ENCODE measurements at regions not wholly inside any gene's neighbourhood (a gene's known extent, or its start where the extent isn't known, plus 50 kb on each side); places are given as distances from the start of the nearest gene placed in this dataset.

DNA sequence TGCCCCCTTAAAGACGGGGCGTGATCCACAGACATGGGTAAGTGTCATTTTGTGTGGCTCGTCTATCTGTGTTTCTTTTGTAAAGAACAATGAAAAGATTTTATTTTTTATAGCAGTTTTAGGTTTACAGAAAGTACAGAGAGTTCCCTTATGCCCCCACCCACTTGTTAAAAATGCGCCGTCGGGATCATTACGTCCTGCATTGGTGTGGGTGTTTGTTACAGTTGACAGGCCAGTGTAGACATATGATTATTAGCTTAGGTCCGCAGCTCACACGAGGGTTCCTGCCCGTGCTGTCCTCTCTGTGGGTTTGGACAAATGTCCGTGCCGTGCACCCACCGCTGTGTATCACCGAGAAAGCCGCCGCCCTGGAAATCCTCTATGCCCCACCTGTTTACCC, 50.5 kb downstream of the RGS12 start:
- no peak for FAIRE-seq

DNA sequence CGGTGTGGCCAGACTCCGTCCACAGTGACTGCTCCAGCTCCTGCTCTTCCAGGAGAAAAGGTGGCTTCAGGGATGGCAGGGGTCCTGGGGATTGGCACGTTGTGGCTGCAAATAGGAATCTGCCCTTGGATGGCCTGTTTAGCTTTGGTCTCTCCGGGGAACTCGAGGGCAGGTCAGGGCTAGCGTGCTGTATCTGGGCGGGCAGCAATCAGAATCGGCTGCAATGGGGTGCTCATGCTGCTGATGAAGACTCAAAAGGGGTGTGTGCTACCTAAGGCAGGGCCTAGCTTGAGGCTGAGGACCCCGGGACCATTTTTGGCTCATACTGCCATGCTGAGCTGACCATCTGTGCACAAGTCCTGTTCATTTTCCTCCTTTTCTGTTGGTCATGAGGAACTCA, 51.3 kb downstream of the RGS12 start:
- FAIRE-seq, result no peak

DNA sequence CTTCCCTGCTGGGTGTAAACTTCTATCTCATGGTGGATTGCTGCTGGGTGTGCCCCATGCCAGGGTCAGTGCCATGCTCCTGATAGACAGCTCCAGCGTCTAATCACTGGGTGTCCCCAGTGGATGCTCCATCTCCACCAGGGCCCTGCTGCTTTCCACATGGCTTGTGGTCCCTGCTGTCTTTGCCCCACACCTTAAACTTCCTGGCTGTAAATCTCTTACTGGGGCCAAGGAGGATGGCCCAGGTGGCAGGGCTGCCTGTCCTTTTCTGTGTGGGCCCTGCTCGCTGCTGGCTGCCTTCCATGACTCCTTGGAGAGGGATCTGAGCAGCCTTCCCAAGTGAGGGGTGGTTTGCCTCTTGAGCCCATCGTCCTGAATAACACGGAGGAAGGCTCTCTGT, 51.8 kb downstream of the RGS12 start:
- no peak for FAIRE-seq

DNA sequence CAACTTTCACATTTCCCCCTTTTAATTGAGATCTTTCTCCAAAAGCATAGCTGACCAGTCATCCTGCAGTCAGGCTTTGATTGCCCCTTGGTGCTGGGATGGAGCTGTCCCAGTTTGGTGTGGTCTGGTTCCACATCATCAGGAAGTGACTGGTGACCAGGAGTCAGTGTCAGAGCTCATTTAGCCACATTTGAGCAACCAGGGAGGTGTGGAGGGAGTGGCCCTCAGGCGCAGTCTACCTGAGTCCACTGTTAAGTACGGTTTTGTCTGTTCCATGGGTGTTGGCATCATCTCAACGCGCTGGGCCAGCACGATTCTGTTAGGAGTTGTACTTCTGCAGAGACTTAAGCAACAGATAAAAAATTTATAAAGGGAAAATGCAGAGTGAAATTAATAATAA, 52.6 kb downstream of the RGS12 start:
- FAIRE-seq, result no peak

DNA sequence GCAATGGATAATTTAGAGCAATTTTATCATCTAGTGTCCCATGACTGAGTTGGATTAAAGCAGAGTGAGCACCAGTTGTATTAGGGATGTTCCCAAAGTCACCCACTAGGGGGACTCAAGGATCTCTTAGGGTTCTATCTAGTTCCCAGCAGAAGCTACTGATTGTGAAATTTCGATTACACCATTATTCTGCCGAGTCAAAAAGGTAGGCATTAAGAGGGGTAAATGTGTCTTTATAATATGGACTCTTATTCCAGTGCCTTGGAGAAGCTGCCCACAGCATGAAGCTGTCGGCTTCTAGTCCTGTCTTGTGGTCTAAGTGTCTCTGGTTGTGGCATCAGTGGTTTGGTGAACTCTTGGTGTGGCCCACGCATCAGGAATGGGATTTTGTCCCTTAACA, 53.3 kb downstream of the RGS12 start:
- FAIRE-seq, result peak; percentile 53

DNA sequence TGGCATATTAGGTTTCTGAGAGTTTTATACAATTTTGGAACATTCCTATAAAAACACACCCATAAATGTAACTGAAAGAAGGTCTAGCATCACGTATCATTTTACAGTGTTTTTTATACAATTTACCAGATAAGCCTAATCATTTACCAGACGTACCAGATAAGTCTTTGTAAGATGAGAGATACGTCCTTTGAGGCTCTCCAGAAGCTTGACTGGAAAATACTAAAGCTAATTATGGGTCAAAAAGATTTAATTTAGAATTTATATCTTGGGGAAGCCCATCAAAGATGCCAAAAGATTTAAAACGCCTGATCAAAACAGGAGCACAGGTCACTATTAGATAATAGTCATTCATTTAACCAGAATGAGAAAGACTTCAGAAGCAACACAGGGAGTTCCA, 55.0 kb downstream of the RGS12 start:
- no peak for FAIRE-seq

DNA sequence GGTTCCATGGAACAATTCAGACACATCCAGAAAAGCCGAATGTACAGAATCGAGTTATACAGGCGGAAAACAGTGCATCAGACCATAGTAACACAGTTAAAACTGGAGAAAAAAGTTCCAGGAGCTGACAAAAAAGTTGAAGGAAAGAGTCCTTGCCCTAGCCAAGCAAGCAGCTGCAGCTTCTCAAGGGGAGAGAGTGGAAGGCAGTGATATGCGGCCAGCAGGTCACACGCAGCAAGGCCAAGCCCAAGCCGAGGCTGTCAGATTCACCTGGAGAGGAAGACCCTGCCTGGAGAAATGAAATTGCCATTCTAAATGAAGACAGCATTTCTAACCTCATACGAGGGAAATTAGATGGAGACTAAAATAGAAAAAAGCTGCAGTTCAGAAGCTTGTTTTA, 55.8 kb downstream of the RGS12 start:
- no peak for FAIRE-seq

DNA sequence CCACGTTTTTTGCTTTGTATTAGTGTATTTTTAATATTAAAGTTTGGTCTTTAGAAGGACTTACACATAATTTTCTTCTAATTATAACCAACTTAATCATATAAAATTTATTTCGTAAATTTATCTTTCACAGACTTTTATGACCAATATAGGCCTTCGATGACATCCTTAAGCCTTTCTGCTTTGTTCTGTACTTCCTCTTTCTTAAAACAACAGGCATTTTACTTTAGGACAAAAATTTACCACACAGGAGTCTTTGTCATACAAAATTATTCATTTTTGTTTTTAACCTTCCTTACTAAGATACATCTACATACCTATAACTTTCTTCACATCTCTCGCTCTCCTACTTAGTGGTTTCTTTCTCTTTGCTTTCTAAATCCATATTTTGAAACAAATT, 56.3 kb downstream of the RGS12 start:
- no peak for FAIRE-seq

DNA sequence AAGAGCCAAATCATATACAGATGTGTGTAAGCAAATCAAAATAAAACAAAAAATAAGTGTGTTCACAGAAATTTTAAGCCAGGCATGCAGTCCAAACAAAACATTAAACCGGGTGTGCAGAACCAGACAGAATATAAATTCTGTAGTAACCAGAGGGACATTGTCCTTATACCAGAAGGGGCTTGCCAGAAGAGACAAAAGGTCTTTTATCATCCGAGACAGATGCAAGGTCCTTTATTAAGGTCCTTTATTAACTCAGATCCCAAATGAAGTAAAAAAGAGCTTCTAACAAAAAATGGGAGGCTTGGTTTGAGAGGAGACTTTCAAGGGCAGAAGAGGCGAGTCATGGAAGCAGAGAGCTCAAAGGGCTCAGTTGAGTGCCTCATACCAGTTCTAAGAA, 59.2 kb downstream of the RGS12 start:
- FAIRE-seq, result no peak

DNA sequence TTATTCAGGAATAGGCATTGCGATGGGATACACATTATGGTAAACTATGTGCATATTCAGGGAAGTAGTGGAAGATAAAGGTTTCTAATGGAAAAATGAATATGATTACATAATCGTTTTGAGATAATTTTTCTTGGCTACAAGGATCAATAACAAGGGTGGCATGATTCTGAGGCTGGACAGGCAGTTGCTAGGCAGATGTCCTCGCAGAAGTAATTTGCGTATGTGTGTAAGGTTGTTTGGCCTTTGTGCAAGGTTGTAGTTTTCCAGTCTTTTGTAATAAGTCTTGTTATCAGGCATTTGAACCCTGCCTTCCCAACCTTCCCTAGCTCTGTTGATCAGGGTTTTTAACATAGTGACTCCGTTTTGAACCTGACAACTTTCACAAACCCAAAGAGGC, 59.7 kb downstream of the RGS12 start:
- no peak for FAIRE-seq

DNA sequence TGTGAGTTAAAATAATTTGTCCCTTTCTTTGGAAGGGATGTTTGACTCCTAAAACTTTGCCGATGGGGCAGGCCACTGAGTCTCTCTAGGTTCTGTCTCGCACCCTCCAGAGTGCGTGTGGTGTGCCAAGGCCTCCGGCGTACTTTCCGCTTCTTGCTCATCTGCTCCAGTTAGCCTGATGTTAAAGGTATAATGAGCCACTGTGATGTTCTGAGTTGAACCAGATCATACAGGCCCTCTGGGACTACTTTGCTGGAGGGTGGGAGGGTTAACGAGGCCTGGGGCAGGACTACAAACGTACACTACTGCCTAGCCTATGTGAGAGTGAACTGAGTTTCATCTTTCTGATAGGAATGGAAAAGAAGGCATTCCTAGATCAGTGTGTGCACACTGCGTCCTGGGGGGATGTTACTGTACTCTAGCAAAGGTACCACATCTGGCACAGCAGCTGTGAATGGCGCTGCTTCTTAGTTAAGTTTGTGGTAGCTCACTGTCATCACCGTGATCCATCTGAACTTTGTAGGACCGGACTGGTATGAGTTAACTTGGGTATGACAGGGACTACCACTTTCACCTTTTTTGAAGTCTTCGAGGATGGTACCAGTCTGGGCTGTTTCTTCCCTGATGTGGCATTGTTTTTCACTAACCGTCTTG, 60.2 kb downstream of the RGS12 start:
- FAIRE-seq, result no peak

DNA sequence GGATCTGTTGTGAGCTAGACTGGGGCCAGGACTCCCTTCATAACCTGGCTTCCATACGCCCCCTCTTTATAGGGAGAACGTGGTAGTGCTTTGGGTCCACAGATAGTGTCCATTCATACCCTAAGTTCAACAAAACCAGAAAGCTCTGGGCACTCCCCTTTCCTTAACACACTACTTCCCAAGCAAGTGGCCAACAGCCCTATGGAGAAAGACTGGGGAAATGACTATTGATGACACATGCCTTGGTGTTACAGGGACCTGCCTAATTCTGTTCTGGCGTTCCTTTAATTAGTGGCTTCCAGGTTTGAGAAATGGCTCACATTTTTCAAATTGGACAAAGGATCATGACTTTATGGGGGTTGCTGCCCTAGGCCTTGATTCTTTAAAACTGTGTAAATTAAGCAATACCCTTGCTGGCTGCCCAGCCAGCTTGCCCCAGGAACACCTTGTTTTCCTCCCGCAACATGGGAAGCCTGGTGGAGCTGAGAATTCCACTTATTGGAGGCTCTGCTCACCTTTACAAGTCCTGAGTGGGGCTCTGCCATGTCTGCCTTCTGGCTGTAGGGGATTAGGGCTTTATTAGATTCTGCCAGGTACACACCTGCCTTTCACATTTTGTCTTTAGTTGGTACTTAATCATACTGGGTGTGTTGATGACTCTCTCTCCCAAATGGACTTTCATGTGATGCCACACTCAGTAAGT, 61.1 kb downstream of the RGS12 start:
- no peak for FAIRE-seq

DNA sequence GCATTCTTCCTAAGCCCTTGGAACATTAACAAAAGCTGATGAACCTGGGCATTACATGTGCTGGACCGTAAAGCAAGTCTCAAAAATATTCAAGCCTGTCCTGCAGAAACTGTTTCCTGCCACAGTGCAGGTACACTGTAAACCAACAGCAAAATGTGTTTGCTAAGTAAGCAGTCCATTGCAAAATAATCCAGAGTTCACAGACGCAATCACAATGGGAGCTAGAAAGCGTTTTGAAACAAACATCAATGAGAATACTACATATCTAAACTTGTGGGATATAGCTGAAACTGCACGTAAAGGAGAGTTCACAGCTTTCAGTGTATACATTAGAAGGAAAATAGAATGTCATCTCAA, 61.6 kb downstream of the RGS12 start:
- no peak for FAIRE-seq

DNA sequence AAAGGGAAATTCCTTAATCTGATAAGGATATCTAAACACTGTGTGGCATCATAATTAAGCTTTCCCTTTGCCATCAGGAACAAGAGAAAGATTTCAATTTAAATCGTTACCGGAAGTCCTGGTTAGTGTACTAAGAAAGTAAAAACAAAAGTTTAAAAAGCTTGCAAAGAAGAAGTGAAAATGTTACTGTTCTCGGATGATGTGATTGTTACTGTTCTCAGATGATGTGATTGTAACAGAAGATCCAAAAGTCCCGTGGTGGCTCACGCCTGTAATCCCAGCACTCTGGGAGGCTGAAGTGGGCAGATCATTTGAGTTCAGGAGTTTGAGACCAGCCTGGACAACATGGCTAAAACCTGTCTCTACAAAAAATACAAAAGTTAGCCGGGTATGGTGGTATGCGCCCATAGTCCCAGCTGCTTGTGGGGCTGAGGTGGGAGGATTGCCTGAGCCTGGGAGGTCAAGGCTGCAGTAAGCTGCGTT, 62.5 kb downstream of the RGS12 start:
- no peak for FAIRE-seq

DNA sequence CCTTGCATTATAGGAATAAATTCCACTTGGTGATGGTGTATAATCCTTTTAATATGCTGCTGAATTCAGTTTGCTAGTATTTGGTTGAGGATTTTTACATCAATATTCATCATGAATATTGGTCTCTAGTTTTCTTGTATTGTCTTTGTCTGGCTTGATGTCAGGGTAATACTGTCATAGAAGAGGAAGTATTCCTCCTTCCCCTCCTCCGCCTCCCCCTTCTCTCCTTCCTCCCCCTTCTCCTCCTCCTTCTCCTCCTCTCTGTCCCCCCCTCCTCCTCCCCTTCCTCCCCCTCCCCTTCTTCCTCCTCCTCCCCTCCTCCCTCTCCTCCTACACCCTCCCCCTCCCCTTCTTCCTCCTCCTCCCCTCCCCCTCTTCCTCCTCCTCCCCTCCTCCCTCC, 65.8 kb downstream of the RGS12 start:
- FAIRE-seq, result no peak

DNA sequence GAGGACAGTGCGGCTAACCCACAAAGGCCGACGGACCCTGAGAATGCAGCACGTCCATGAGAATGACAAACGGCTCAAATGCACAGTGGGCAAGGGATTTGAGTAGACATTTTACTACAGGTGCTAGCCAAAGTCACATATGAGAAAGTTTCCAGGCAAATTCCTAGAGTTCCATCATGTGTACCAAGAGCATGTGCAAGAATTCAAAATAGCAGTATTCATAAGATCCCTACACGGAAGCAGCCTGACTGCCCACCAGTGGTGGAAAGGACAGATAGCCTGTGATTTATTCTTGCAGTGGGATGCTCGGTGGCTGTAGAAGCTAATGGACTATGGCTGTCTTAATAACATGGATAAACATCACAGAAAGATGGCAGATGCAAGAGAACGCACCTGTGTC, 68.0 kb downstream of the RGS12 start:
- no peak for FAIRE-seq

DNA sequence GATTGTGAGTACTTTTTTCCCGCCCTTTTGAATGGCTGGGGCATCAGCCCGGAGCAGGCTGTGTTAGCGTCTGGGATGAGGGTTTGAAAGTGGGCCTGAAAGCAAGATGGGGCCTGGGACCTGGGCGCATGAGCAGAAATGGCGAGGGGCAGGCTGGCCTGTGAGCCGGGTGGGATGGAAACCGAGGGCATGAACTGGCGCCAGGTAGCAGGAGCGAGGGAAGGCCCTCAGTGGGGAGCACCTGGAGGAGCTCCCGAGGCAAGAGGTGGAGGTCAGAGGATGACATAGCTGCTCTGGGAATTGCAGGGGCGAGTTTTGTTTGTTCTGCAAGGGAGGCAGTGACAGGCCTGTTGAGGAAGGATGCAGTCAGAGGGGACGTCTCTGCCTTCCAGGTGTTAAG, 68.6 kb downstream of the RGS12 start:
- no peak for FAIRE-seq

DNA sequence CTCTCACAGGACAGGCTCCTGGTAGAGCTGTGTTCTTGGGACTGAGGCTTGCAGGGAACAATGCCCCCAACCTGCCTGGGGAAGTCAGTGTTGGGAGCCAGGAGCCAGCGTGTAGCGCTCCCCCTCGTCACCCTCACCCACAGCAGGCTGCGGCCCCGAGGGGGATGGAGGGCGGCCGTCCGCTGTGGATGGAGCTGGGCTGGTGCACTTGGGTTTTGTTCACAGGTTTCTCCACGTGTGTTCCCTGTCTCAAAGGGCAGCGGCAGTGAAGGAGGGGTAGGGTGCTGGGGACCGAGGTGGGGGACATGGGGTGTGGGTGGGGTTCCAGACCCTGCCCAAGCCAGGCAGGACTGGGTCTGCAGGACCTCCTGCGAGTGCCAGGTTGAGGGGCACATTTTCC, 69.1 kb downstream of the RGS12 start:
- FAIRE-seq, result no peak

DNA sequence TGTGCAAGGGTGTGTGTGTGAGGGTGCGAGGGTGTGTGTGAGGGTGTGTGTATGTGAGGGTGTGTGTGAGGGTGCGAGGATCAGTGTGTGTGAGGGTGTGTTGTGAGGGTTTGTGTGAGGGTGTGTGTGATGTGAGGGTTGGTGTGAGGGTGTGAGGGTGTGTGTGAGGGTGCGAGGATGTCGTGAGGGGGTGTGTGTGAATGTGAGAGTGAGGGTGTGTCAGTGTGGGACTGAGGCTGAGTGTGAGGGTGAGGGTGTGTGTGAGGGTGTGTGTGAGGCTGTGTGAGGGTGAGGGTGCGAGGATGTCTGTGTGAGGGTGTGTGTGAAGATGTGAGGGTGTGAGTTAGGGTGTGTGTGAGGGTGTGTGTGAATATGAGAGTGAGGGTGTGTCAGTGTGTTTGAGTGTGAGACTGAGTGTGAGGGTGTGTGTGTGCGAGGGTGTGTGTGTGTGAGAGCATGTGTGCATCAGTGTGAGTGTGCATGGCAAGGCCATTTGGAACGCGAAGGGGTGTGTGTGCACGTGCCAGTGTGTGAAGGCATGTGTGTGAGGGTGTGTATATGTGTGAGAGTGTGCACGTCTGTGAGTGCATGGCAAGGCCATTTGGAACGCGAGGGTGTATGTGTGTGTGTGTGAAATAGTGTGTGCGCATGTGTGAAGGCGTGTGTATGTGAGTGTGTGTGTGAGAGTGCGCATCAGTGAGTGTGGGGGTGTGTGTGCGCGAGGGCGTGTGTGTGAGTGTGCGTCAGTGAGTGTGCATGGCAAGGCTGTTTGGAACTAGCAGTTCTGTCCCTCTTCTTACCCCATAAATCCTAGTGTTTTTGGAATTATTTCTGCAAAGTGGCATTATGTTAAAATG, 69.8 kb downstream of the RGS12 start:
- FAIRE-seq, result no peak

DNA sequence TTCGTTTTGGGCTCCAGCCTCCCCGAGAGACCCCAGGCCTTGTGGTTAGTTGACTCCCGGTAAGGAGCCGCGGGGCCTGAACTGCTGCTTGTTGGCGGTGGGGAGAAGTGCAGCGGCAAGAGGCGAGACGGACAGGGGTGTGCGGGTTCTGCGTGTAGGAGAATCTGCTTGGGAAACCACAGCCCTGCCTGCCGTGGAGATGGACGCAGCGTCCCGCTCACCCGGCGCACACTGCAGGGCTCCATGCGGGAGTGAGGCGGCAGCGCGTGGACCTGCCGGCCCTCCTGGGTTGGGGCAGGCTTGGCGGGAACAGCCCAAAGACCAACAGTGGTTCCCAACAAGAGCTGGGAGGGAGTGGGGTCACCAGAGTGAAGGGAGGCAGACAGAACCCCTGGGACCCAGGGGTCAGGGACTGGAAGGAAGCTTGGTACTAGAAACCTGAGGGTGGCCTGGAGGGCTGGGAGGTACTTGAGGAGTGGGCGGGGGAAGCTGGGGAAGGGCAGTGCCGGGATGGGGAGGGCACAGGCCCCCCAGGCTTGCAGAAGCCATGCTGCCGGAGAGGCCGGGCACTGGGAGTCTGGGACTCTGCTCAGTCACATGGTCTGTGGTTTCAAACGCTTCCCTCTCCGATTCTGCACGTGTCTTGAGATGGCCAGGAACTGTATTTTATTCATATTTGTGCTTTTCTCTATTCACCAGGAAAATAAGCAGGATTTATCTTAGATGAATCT, 70.8 kb downstream of the RGS12 start:
- FAIRE-seq, result no peak

DNA sequence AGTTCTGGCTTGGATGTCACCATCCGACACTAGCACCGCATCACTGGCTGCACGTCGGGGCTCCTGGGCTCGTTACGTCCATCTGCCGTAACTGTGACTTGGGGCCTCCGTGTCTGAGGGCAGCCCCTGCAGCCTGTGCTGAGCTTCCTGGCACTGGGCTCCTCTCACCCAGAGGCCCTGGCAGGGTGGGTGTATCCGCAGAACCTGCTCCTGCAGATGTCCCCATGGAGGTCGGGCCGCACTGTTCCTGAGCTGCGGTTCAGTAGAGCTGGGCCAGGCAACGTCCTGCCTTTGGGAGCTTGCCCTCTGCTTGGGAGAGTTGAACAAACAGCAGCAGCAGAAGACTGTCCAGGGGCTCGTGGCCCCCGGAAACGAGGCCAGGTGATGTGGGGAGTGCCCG, 71.4 kb downstream of the RGS12 start:
- no peak for FAIRE-seq

DNA sequence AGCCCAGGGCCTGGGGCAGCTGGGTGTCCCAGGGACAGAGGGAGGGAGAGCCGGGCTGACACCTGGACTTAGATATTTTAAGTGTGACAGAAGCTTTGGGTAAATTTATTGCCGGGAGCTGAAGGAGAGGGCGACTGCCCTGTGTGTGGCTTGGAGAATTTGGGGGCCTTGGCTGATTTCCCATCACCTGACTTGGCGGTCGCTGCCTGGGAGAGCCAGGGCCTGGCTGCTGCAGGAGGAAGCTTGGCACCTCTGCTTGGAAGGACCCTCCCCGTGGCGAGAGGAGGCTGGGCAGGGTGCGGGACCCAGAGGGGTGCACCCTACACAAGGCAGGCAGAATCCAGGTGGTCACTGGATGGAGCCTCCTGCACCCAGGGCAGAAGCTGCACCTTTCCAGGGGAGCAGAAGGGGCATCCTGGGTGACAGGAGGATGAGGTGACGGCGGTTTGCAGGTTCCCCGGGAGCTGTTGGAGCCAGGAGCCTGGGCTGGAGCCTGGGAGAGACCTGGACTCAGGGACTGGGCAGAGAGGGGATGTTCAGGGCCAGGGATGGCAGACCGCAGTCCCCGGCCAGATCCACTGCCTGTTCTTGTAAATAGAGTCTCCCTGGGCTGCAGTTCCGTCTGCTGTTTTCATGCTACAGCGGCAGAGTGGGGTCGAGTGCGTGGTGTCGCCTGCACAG, 72.0 kb downstream of the RGS12 start:
- no peak for FAIRE-seq

DNA sequence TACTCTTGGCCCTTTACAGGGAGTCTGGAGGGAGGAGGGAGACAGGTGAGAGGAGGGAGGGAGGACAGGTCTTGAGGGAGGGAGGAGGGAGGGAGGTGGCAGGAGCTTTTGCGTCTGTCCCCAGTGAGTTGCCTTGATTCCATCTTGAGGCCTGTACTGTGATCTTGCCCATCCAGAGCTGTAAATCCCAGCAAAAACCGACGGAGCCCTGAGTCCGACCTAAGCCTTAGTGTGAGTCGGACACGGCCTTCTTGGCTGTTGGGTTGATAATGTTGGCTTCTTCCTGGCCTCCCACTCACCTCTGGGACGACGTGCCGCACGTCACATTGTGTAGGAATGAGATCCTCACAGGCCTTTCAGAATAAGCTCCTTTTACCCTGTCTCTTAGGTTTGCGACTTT, 72.5 kb downstream of the RGS12 start:
- FAIRE-seq, result no peak

Measured in colon (tissue), 2 donors.